Thymus (tissue), 11 donors: ENCODE measurements at regions not wholly inside any gene's neighbourhood (a gene's known extent, or its start where the extent isn't known, plus 50 kb on each side); places are given as distances from the start of the nearest gene placed in this dataset.

Experiments
- DNase-seq, 9 donors: peaks; one replicate each; pipeline ENCODE4 v3.0.0-alpha.2; 2013; ENCODE audit warnings: low spot score in 9 of 9, low read depth in 6 of 9, missing footprints in 1 of 9
- H3K27ac ChIP-seq, 2 donors: one replicate each; pipeline ENCODE4 v1.5.1; 2013; ENCODE audit warnings: control low read depth in 1 of 2, low read depth in 1 of 2, low read length in 1 of 2, mild to moderate bottlenecking in 1 of 2, moderate library complexity in 1 of 2
- H3K27me3 ChIP-seq, 2 donors: one replicate each; pipeline ENCODE4 v1.5.1; 2013; ENCODE audit warnings: low read length in 1 of 2; ENCODE audit not compliant: control insufficient read depth in 2 of 2, insufficient read depth in 1 of 2
- H3K36me3 ChIP-seq, 2 donors: one replicate each; pipeline ENCODE4 v1.5.1; 2013; ENCODE audit warnings: low read length in 1 of 2, mild to moderate bottlenecking in 1 of 2, moderate library complexity in 1 of 2; ENCODE audit not compliant: control insufficient read depth in 2 of 2, insufficient read depth in 2 of 2
- H3K4me1 ChIP-seq, 2 donors: one replicate each; pipeline ENCODE4 v1.5.1; 2013; ENCODE audit warnings: low read length in 2 of 2; ENCODE audit not compliant: control insufficient read depth in 2 of 2, insufficient read depth in 2 of 2
- H3K4me3 ChIP-seq, 2 donors: one replicate each; pipeline ENCODE4 v1.5.1; 2013; ENCODE audit warnings: low read length in 2 of 2, control low read depth in 1 of 2, mild to moderate bottlenecking in 1 of 2
- H3K9me3 ChIP-seq, 2 donors: one replicate each; pipeline ENCODE4 v1.5.1; 2013; ENCODE audit warnings: low read length in 1 of 2, mild to moderate bottlenecking in 1 of 2; ENCODE audit not compliant: control insufficient read depth in 2 of 2, insufficient read depth in 1 of 2
- WGBS: extraction: QIAGEN DNeasy Blood & Tissue Kit; methylation state at CpG from one replicate; pipeline ENCODE4 v1.1.7; 2013; 5-methylcytosine and 5-hydroxymethylcytosine counted together
- donor health status: healthy.

GRCh38 chr4:43271946-43272345, 379.4 kb downstream of the GRXCR1 start:
- Histone ChIP-seq H3K4me1 (no peaks in the 10 kb centered on the region), H3K9me3 (no peaks in the 10 kb centered on the region), H3K36me3 (no peaks in the 10 kb centered on the region), H3K4me3 (no peak overlapping the region), H3K27me3 (no peaks in the 10 kb centered on the region), H3K27ac (no peak overlapping the region)
- 0% methylated on average over 1 of the region's 1 CpG for WGBS
- no peak for DNase-seq

GRCh38 chr4:43274376-43274775, 381.9 kb downstream of the GRXCR1 start:
- no peak overlapping the region for H3K27ac ChIP-seq
- H3K36me3 ChIP-seq: no peaks in the 10 kb centered on the region
- WGBS: 88% methylated on average over 2 of the region's 2 CpGs
- no peak for DNase-seq
- no peaks in the 10 kb centered on the region for H3K4me1 ChIP-seq
- no peak overlapping the region for H3K4me3 ChIP-seq
- H3K27me3 ChIP-seq: no peaks in the 10 kb centered on the region
- no peaks in the 10 kb centered on the region for H3K9me3 ChIP-seq

- Histone ChIP-seq H3K36me3 (no peaks in the 10 kb centered on the region), H3K4me1 (no peaks in the 10 kb centered on the region), H3K9me3 (no peaks in the 10 kb centered on the region), H3K27ac (no peak overlapping the region), H3K4me3 (no peak overlapping the region), H3K27me3 (no peaks in the 10 kb centered on the region)
- WGBS: 89% methylated on average over 1 of the region's 1 CpG
- DNase-seq: no peak
Measured at GRCh38 chr4:43275779-43276178, 383.3 kb downstream of the GRXCR1 start.

GRCh38 chr4:43276321-43276720, 383.8 kb downstream of the GRXCR1 start:
- Histone ChIP-seq H3K4me3 (no peak overlapping the region), H3K27me3 (no peaks in the 10 kb centered on the region), H3K36me3 (no peaks in the 10 kb centered on the region), H3K9me3 (no peaks in the 10 kb centered on the region), H3K27ac (no peak overlapping the region), H3K4me1 (no peaks in the 10 kb centered on the region)
- no peak for DNase-seq
- WGBS: 19% methylated on average over 1 of the region's 1 CpG

- Histone ChIP-seq H3K9me3 (no peaks in the 10 kb centered on the region), H3K27me3 (no peaks in the 10 kb centered on the region), H3K36me3 (no peaks in the 10 kb centered on the region), H3K4me3 (no peak overlapping the region), H3K4me1 (no peaks in the 10 kb centered on the region), H3K27ac (no peak overlapping the region)
- WGBS: 83% methylated on average over 1 of the region's 1 CpG
- DNase-seq: no peak
Measured at GRCh38 chr4:43277003-43277402, 384.5 kb downstream of the GRXCR1 start.

- H3K36me3 ChIP-seq: no peaks in the 10 kb centered on the region
- H3K4me1 ChIP-seq: no peaks in the 10 kb centered on the region
- 92% methylated on average over 1 of the region's 1 CpG for WGBS
- no peak overlapping the region for H3K4me3 ChIP-seq
- no peak for DNase-seq
- no peaks in the 10 kb centered on the region for H3K27me3 ChIP-seq
- no peak overlapping the region for H3K27ac ChIP-seq
- no peaks in the 10 kb centered on the region for H3K9me3 ChIP-seq
Measured at GRCh38 chr4:43282534-43282933, 390.0 kb downstream of the GRXCR1 start.

- no peaks in the 10 kb centered on the region for H3K9me3 ChIP-seq
- WGBS: 78% methylated on average over 1 of the region's 1 CpG
- H3K4me3 ChIP-seq: no peak overlapping the region
- DNase-seq: no peak
- H3K27ac ChIP-seq: no peak overlapping the region
- no peaks in the 10 kb centered on the region for H3K4me1 ChIP-seq
- H3K36me3 ChIP-seq: no peaks in the 10 kb centered on the region
- H3K27me3 ChIP-seq: no peaks in the 10 kb centered on the region
Measured at GRCh38 chr4:43286137-43286536, 393.6 kb downstream of the GRXCR1 start.

GRCh38 chr4:43296946-43297528, 404.5 kb downstream of the GRXCR1 start:
- H3K36me3 ChIP-seq: no peaks in the 10 kb centered on the region
- H3K4me1 ChIP-seq: no peaks in the 10 kb centered on the region
- DNase-seq: no peak
- H3K4me3 ChIP-seq: no peak overlapping the region
- H3K9me3 ChIP-seq: no peaks in the 10 kb centered on the region
- no peaks in the 10 kb centered on the region for H3K27me3 ChIP-seq
- no peak overlapping the region for H3K27ac ChIP-seq
- WGBS: 97% methylated on average over 2 of the region's 2 CpGs

GRCh38 chr4:43316813-43317212, 424.3 kb downstream of the GRXCR1 start:
- H3K27ac ChIP-seq: no peak overlapping the region
- no peaks in the 10 kb centered on the region for H3K36me3 ChIP-seq
- no peaks in the 10 kb centered on the region for H3K9me3 ChIP-seq
- DNase-seq: no peak
- 83% methylated on average over 1 of the region's 1 CpG for WGBS
- H3K4me1 ChIP-seq: no peaks in the 10 kb centered on the region
- H3K4me3 ChIP-seq: no peak overlapping the region
- H3K27me3 ChIP-seq: no peaks in the 10 kb centered on the region
